ENCODE measurements at regions not wholly inside any gene's neighbourhood (a gene's known extent, or its start where the extent isn't known, plus 50 kb on each side); places are given as distances from the start of the nearest gene placed in this dataset.

- H3K4me1 ChIP-seq (ENCODE audit: control insufficient read depth in 1 of 2, insufficient read depth in 2 of 2, low read length in 2 of 2): peaks cover 5 to 7% of the 10 kb centered on the region in 2 donors
- no peaks in the 10 kb centered on the region for H3K36me3 ChIP-seq (ENCODE audit: control insufficient read depth in 1 of 2, insufficient read depth in 2 of 2, low read length in 2 of 2)
- no peaks in the 10 kb centered on the region for H3K9me3 ChIP-seq (ENCODE audit: control insufficient read depth in 1 of 2, low read length in 2 of 2)
- no peak overlapping the region for H3K9ac ChIP-seq (ENCODE audit: low read depth in 1 of 2, low read length in 2 of 2)
- H3K4me3 ChIP-seq (ENCODE audit: low read depth in 1 of 2, low read length in 2 of 2): no peak overlapping the region
- no peak overlapping the region for H3K27ac ChIP-seq (ENCODE audit: low read depth, low read length)
- no peaks in the 10 kb centered on the region for H3K27me3 ChIP-seq (ENCODE audit: control insufficient read depth in 1 of 2, insufficient read depth in 2 of 2, low read length in 2 of 2)
Observed at GRCh38 chr13:99746637-99747402, 224.7 kb downstream of the ZIC5 start.

GRCh38 chr13:99743094-99743493, 228.5 kb downstream of the ZIC5 start:
- Histone ChIP-seq H3K4me3 (ENCODE audit: low read depth in 1 of 2, low read length in 2 of 2) (no peak overlapping the region), H3K9ac (ENCODE audit: low read depth in 1 of 2, low read length in 2 of 2) (no peak overlapping the region), H3K27ac (ENCODE audit: low read depth, low read length) (no peak overlapping the region), H3K4me1 (ENCODE audit: control insufficient read depth in 1 of 2, insufficient read depth in 2 of 2, low read length in 2 of 2) (peaks cover 4 to 7% of the 10 kb centered on the region in 2 donors), H3K36me3 (ENCODE audit: control insufficient read depth in 1 of 2, insufficient read depth in 2 of 2, low read length in 2 of 2) (no peaks in the 10 kb centered on the region), H3K27me3 (ENCODE audit: control insufficient read depth in 1 of 2, insufficient read depth in 2 of 2, low read length in 2 of 2) (no peaks in the 10 kb centered on the region), H3K9me3 (ENCODE audit: control insufficient read depth in 1 of 2, low read length in 2 of 2) (no peaks in the 10 kb centered on the region)

- H3K9me3 ChIP-seq (ENCODE audit: control insufficient read depth in 1 of 2, low read length in 2 of 2): no peaks in the 10 kb centered on the region
- H3K27ac ChIP-seq (ENCODE audit: low read depth, low read length): no peak overlapping the region
- H3K4me3 ChIP-seq (ENCODE audit: low read depth in 1 of 2, low read length in 2 of 2): no peak overlapping the region
- no peaks in the 10 kb centered on the region for H3K36me3 ChIP-seq (ENCODE audit: control insufficient read depth in 1 of 2, insufficient read depth in 2 of 2, low read length in 2 of 2)
- H3K27me3 ChIP-seq (ENCODE audit: control insufficient read depth in 1 of 2, insufficient read depth in 2 of 2, low read length in 2 of 2): no peaks in the 10 kb centered on the region
- H3K9ac ChIP-seq (ENCODE audit: low read depth in 1 of 2, low read length in 2 of 2): no peak overlapping the region
- peaks cover 4 to 7% of the 10 kb centered on the region in 2 donors for H3K4me1 ChIP-seq (ENCODE audit: control insufficient read depth in 1 of 2, insufficient read depth in 2 of 2, low read length in 2 of 2)
Observed at GRCh38 chr13:99741960-99742359, 229.6 kb downstream of the ZIC5 start.

DNA sequence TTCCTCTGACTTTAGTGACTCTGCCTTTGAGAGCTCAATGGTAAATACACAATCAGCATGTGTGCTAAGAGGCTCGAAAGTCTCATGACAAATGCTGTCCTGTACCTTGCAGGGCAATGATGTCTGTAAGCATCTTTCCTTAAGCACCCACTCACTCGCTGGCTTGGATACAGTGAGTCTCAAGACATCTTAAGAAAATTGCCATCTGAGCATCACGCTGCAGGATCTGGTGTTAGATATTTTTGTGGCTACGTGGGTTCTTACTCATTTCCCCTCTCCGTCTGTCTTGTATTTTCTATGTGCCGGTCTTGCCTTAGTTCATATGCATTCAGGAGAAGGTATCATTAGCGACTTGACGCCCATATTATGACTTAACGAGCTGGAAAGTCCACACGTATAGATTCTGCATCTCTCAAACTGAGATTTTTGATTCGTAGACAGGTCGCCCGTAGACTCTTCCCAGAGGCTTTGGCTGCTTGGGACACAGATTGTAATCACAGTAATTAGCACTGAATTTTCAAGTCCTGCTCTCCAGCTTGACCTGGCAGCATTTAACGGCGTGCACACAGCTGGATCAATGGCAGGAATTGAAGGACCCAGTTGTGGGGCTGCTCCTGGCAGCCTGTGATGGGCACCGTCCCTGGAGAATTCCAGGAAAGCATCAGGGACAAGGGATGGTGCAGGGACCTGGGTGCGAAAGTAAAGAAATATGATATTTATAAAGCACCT, 231.2 kb downstream of the ZIC5 start:
- Histone ChIP-seq H3K9ac (ENCODE audit: low read depth in 1 of 2, low read length in 2 of 2) (no peak overlapping the region), H3K36me3 (ENCODE audit: control insufficient read depth in 1 of 2, insufficient read depth in 2 of 2, low read length in 2 of 2) (no peaks in the 10 kb centered on the region), H3K4me1 (ENCODE audit: control insufficient read depth in 1 of 2, insufficient read depth in 2 of 2, low read length in 2 of 2) (peaks cover 4 to 7% of the 10 kb centered on the region in 2 donors)

GRCh38 chr13:99738626-99739025, 232.9 kb downstream of the ZIC5 start:
- Histone ChIP-seq H3K4me1 (ENCODE audit: control insufficient read depth in 1 of 2, insufficient read depth in 2 of 2, low read length in 2 of 2) (peaks cover 4 to 15% of the 10 kb centered on the region in 2 donors), H3K9ac (ENCODE audit: low read depth in 1 of 2, low read length in 2 of 2) (no peak overlapping the region)

More for the DNA sequence above, 231.2 kb downstream of the ZIC5 start:
- Histone ChIP-seq H3K27me3 (ENCODE audit: control insufficient read depth in 1 of 2, insufficient read depth in 2 of 2, low read length in 2 of 2) (no peaks in the 10 kb centered on the region), H3K4me3 (ENCODE audit: low read depth in 1 of 2, low read length in 2 of 2) (no peak overlapping the region), H3K9me3 (ENCODE audit: control insufficient read depth in 1 of 2, low read length in 2 of 2) (no peaks in the 10 kb centered on the region), H3K27ac (ENCODE audit: low read depth, low read length) (no peak overlapping the region)

GRCh38 chr13:99737481-99738245, 233.9 kb downstream of the ZIC5 start:
- Histone ChIP-seq H3K27ac (ENCODE audit: low read depth, low read length) (no peak overlapping the region), H3K9ac (ENCODE audit: low read depth in 1 of 2, low read length in 2 of 2) (no peak overlapping the region), H3K4me3 (ENCODE audit: low read depth in 1 of 2, low read length in 2 of 2) (no peak overlapping the region), H3K27me3 (ENCODE audit: control insufficient read depth in 1 of 2, insufficient read depth in 2 of 2, low read length in 2 of 2) (no peaks in the 10 kb centered on the region), H3K9me3 (ENCODE audit: control insufficient read depth in 1 of 2, low read length in 2 of 2) (no peaks in the 10 kb centered on the region), H3K36me3 (ENCODE audit: control insufficient read depth in 1 of 2, insufficient read depth in 2 of 2, low read length in 2 of 2) (no peaks in the 10 kb centered on the region), H3K4me1 (ENCODE audit: control insufficient read depth in 1 of 2, insufficient read depth in 2 of 2, low read length in 2 of 2) (peaks cover 11 to 21% of the 10 kb centered on the region in 2 donors)

More at GRCh38 chr13:99738626-99739025, 232.9 kb downstream of the ZIC5 start:
- no peak overlapping the region for H3K27ac ChIP-seq (ENCODE audit: low read depth, low read length)
- no peak overlapping the region for H3K4me3 ChIP-seq (ENCODE audit: low read depth in 1 of 2, low read length in 2 of 2)
- H3K36me3 ChIP-seq (ENCODE audit: control insufficient read depth in 1 of 2, insufficient read depth in 2 of 2, low read length in 2 of 2): no peaks in the 10 kb centered on the region
- H3K27me3 ChIP-seq (ENCODE audit: control insufficient read depth in 1 of 2, insufficient read depth in 2 of 2, low read length in 2 of 2): no peaks in the 10 kb centered on the region
- no peaks in the 10 kb centered on the region for H3K9me3 ChIP-seq (ENCODE audit: control insufficient read depth in 1 of 2, low read length in 2 of 2)

DNA sequence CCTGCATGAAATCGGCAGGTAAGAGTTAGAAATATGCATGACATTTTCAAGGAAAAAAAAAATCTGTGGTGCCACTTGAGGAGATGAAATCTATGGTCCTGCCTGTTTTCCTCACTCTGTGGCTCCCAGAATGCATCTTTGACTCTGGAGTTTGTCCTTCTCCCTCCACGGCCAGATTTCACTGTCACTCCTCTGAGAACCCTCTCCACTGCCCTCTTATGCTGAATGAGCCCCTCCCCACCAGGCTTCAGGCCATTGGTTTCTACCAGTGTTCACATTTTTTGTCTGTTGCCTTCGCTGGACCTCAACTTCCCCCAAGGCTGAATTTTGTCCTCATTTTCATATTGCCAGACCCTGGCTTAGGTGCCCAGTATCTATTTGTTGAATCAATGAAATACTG, 235.0 kb downstream of the ZIC5 start:
- no peak overlapping the region for H3K9ac ChIP-seq (ENCODE audit: low read depth in 1 of 2, low read length in 2 of 2)
- peaks cover 7 to 14% of the 10 kb centered on the region in 2 donors for H3K4me1 ChIP-seq (ENCODE audit: control insufficient read depth in 1 of 2, insufficient read depth in 2 of 2, low read length in 2 of 2)
- no peaks in the 10 kb centered on the region for H3K9me3 ChIP-seq (ENCODE audit: control insufficient read depth in 1 of 2, low read length in 2 of 2)
- H3K27me3 ChIP-seq (ENCODE audit: control insufficient read depth in 1 of 2, insufficient read depth in 2 of 2, low read length in 2 of 2): no peaks in the 10 kb centered on the region
- no peaks in the 10 kb centered on the region for H3K36me3 ChIP-seq (ENCODE audit: control insufficient read depth in 1 of 2, insufficient read depth in 2 of 2, low read length in 2 of 2)
- H3K27ac ChIP-seq (ENCODE audit: low read depth, low read length): no peak overlapping the region
- no peak overlapping the region for H3K4me3 ChIP-seq (ENCODE audit: low read depth in 1 of 2, low read length in 2 of 2)

DNA sequence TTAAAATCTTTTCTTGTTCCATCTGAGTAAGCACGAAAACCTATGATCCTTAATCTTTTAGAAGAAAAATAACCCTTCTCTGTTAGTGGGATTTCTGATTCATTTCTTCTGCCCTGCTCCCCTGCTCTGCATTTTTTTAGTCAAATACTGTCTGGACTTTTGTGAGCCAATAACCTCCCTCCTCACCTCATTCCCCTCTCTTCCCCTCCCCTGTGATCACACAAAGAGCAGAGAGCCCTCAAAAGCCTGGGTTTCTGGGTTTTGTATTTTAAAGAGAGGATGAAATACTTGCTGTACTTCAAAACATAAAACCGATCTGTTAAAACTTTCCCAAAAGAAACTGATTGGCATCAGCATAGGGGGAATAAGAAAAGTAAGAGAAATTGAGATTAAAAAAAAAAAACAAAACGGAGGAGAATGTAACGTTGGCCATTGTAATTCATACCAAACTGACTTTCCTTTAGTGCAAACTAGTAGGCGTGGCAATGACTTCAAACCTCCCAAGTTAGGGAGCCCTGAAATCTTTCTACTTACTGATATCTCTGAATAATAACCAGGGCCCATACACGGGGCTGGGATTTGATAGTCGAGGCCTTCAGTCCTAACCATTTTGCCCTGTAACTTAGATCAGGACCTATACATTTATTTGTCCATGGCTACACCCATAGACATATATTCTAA, 232.9 kb downstream of the TM9SF2 start:
- no peaks in the 10 kb centered on the region for H3K9me3 ChIP-seq (ENCODE audit: control insufficient read depth in 1 of 2, low read length in 2 of 2)
- H3K36me3 ChIP-seq (ENCODE audit: control insufficient read depth in 1 of 2, insufficient read depth in 2 of 2, low read length in 2 of 2): no peaks in the 10 kb centered on the region
- no peak overlapping the region for H3K4me3 ChIP-seq (ENCODE audit: low read depth in 1 of 2, low read length in 2 of 2)
- no peak overlapping the region for H3K9ac ChIP-seq (ENCODE audit: low read depth in 1 of 2, low read length in 2 of 2)
- H3K27me3 ChIP-seq (ENCODE audit: control insufficient read depth in 1 of 2, insufficient read depth in 2 of 2, low read length in 2 of 2): no peaks in the 10 kb centered on the region
- peaks cover 7 to 14% of the 10 kb centered on the region in 2 donors for H3K4me1 ChIP-seq (ENCODE audit: control insufficient read depth in 1 of 2, insufficient read depth in 2 of 2, low read length in 2 of 2)
- H3K27ac ChIP-seq (ENCODE audit: low read depth, low read length): no peak overlapping the region

DNA sequence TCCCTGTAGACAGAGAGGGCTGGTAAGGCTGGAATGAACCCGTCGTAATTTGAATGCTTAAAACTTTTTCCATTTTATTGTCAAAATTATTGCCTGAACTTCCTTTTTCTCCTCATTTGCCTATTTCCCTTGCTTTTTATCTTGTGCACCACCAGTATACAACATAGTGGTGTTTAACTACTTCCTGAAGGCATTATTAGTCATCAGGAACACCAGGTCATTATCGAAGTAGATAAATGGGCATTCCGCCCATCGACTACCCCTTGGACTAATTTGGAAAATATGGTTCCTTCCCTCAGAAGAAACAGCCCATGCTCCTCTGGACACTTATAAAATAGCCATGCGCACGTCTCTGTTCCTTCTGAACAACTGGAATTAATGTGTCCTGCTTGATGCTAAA, 232.1 kb downstream of the TM9SF2 start:
- Histone ChIP-seq H3K4me1 (ENCODE audit: control insufficient read depth in 1 of 2, insufficient read depth in 2 of 2, low read length in 2 of 2) (peaks cover 7 to 14% of the 10 kb centered on the region in 2 donors), H3K27me3 (ENCODE audit: control insufficient read depth in 1 of 2, insufficient read depth in 2 of 2, low read length in 2 of 2) (no peaks in the 10 kb centered on the region), H3K27ac (ENCODE audit: low read depth, low read length) (no peak overlapping the region), H3K9ac (ENCODE audit: low read depth in 1 of 2, low read length in 2 of 2) (no peak overlapping the region), H3K9me3 (ENCODE audit: control insufficient read depth in 1 of 2, low read length in 2 of 2) (no peaks in the 10 kb centered on the region), H3K36me3 (ENCODE audit: control insufficient read depth in 1 of 2, insufficient read depth in 2 of 2, low read length in 2 of 2) (no peaks in the 10 kb centered on the region), H3K4me3 (ENCODE audit: low read depth in 1 of 2, low read length in 2 of 2) (no peak overlapping the region)
